OCI-LY1 (cell line): ENCODE measurements at regions not wholly inside any gene's neighbourhood (a gene's known extent, or its start where the extent isn't known, plus 50 kb on each side); places are given as distances from the start of the nearest gene placed in this dataset.

Experiments used
- H2AFZ ChIP-seq: fragments of 200-600 bp; sonication (generic), shearing (Covaris generic); 2 replicates; pipeline ENCODE4 v1.6.0; 2014; ENCODE audit warnings: antibody characterized with exemption, mild to moderate bottlenecking, low read length
- H3F3A ChIP-seq: fragments of 200-600 bp; sonication (generic), shearing (Covaris generic); 2 replicates; pipeline ENCODE4 v1.6.0; 2014; ENCODE audit warnings: mild to moderate bottlenecking, antibody characterized with exemption, low read length, moderate library complexity; ENCODE audit not compliant: insufficient read depth
- H3K27ac ChIP-seq: fragments of 200-600 bp; sonication (generic); 2 replicates; pipeline ENCODE4 v1.5.1; 2014; ENCODE audit warnings: low read length, mixed run types, mild to moderate bottlenecking, low read depth; ENCODE audit not compliant: poor library complexity, severe bottlenecking
- H3K27me3 ChIP-seq: fragments of 200-600 bp; sonication (generic); 2 replicates; pipeline ENCODE4 v1.6.0; 2014; ENCODE audit warnings: antibody characterized with exemption, mild to moderate bottlenecking, low read length, moderate library complexity; ENCODE audit not compliant: insufficient read depth
- H3K36me3 ChIP-seq: fragments of 200-600 bp; sonication (generic); 2 replicates; pipeline ENCODE4 v1.6.1; 2014; ENCODE audit warnings: mild to moderate bottlenecking, antibody characterized with exemption, low read length, moderate library complexity, mixed read lengths; ENCODE audit not compliant: insufficient read depth
- H3K4me1 ChIP-seq: fragments of 200-600 bp; sonication (generic); 2 replicates; pipeline ENCODE4 v1.5.1; 2014; ENCODE audit warnings: mild to moderate bottlenecking, low read length, moderate library complexity; ENCODE audit not compliant: insufficient read depth, severe bottlenecking
- H3K4me2 ChIP-seq: fragments of 200-600 bp; sonication (generic), shearing (Covaris generic); 2 replicates; pipeline ENCODE4 v1.6.1; 2014; ENCODE audit warnings: low read length
- H3K4me3 ChIP-seq: fragments of 200-600 bp; sonication (generic); 2 replicates; pipeline ENCODE4 v1.5.1; 2014; ENCODE audit warnings: low read length, low read depth, mild to moderate bottlenecking, mixed read lengths; ENCODE audit not compliant: poor library complexity, severe bottlenecking
- H3K79me2 ChIP-seq: fragments of 200-600 bp; shearing (Covaris generic); 2 replicates; pipeline ENCODE4 v1.6.1; 2016; ENCODE audit warnings: mixed run types, low read length, mixed read lengths; ENCODE audit not compliant: insufficient read depth
- H3K9ac ChIP-seq: fragments of 200-600 bp; sonication (generic), shearing (Covaris generic); 2 replicates; pipeline ENCODE4 v1.6.1; 2014; ENCODE audit warnings: mild to moderate bottlenecking, low read length, mixed read lengths
- H3K9me2 ChIP-seq: fragments of 200-600 bp; sonication (generic), shearing (Covaris generic); 2 replicates; pipeline ENCODE4 v1.6.1; 2014; ENCODE audit warnings: low read depth, mild to moderate bottlenecking, low read length, mixed read lengths
- H3K9me3 ChIP-seq: fragments of 200-600 bp; shearing (Covaris generic); 2 replicates; pipeline ENCODE4 v1.6.1; 2014; ENCODE audit warnings: low read length, mixed read lengths
- H4K20me1 ChIP-seq: fragments of 200-600 bp; sonication (generic), shearing (Covaris generic); 2 replicates; pipeline ENCODE4 v1.6.0; 2016; ENCODE audit warnings: mild to moderate bottlenecking, low read length; ENCODE audit not compliant: insufficient read depth
- CTCF ChIP-seq: fragments of 200-600 bp; sonication (generic), shearing (Covaris generic); IDR thresholded peaks from 2 replicates; pipeline ENCODE4 v1.5.1; 2017; ENCODE audit warnings: mild to moderate bottlenecking, antibody characterized with exemption, low read length, moderate library complexity, mixed read lengths
- EZH2 ChIP-seq: fragments of 200-600 bp; sonication (generic), shearing (Covaris generic); IDR thresholded peaks from 2 replicates; pipeline ENCODE4 v1.8.0; 2017; ENCODE audit warnings: borderline replicate concordance, mixed run types, mild to moderate bottlenecking, antibody characterized with exemption, low read length, moderate library complexity, mixed read lengths

GRCh38 chr22:47645923-47646322 is 883.5 kb downstream of the TBC1D22A start:
- no peaks in the 10 kb centered on the region for H4K20me1 ChIP-seq
- no peaks in the 10 kb centered on the region for H3K9me2 ChIP-seq
- H3K79me2 ChIP-seq: no peaks in the 10 kb centered on the region
- no peak overlapping the region for H3K27ac ChIP-seq
- H3K9ac ChIP-seq: no peak overlapping the region
- no peak overlapping the region for H2AFZ ChIP-seq
- H3K4me1 ChIP-seq: no peaks in the 10 kb centered on the region
- TF ChIP-seq EZH2: no peak
- no peak for TF ChIP-seq CTCF
- no peaks in the 10 kb centered on the region for H3F3A ChIP-seq
- no peaks in the 10 kb centered on the region for H3K36me3 ChIP-seq
- H3K4me2 ChIP-seq: no peak overlapping the region
- H3K9me3 ChIP-seq: no peaks in the 10 kb centered on the region
- no peak overlapping the region for H3K4me3 ChIP-seq
- 0 out of 2 replicates have a peak, but pooled peaks cover 3% of the 10 kb centered on the region for H3K27me3 ChIP-seq

DNA sequence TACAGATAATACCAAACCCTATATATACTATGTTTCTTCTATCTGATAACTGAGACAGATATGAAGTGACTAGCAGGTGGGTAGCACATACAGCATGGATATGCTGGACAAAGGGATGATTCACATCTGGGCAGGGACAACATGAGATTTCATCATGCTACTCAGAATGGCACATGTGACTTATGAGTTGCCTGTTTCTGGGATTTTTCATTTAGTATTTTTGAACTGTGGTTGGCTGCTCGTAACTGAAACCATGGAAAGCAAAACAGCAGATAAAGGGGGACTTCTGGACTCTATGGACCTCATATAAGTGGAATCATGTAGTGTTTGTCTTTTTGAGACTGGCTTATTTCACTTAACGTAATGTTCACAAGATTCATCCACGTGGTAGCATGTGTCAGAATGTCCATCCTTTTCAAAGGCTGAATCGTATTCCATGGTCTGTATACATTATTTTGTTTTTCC is 883.0 kb downstream of the TBC1D22A start:
- TF ChIP-seq CTCF: no peak
- TF ChIP-seq EZH2: no peak

DNA sequence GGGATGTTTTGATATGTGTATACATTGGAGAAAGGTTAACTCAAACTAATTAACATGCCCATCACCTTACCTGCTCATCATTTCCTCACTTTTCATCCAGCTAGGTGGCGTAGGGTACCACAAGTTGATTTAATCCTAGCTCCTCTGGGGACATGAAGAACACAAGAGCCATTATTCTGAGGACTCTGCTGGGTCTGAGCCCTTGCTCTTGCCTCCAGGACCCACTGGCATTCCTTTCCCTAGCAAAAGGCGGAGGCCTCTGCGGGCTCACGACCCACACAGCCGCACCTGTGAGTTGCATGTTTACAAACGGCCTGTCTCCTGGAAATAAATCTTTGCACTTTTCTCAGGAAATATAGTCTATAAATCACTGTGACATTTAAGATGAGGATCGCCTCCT is 871.9 kb downstream of the TBC1D22A start:
- Histone ChIP-seq H3K9me2 (no peaks in the 10 kb centered on the region), H3K27ac (no peak overlapping the region), H3K27me3 (no peaks in the 10 kb centered on the region), H3K79me2 (no peaks in the 10 kb centered on the region), H3K36me3 (no peaks in the 10 kb centered on the region), H3F3A (no peaks in the 10 kb centered on the region), H2AFZ (no peak overlapping the region), H3K9ac (no peak overlapping the region), H3K4me1 (no peaks in the 10 kb centered on the region), H3K4me3 (no peak overlapping the region), H3K9me3 (no peaks in the 10 kb centered on the region), H3K4me2 (no peak overlapping the region), H4K20me1 (no peaks in the 10 kb centered on the region)
- TF ChIP-seq CTCF (no peak), EZH2 (no peak)

More for the DNA sequence above, 883.0 kb downstream of the TBC1D22A start:
- H3K4me1 ChIP-seq: no peaks in the 10 kb centered on the region
- no peaks in the 10 kb centered on the region for H4K20me1 ChIP-seq
- no peaks in the 10 kb centered on the region for H3K9me3 ChIP-seq
- H3K9ac ChIP-seq: no peak overlapping the region
- no peak overlapping the region for H3K4me2 ChIP-seq
- H2AFZ ChIP-seq: no peak overlapping the region
- no peaks in the 10 kb centered on the region for H3K36me3 ChIP-seq
- no peak overlapping the region for H3K27ac ChIP-seq
- H3K4me3 ChIP-seq: no peak overlapping the region
- no peaks in the 10 kb centered on the region for H3K9me2 ChIP-seq
- H3K79me2 ChIP-seq: no peaks in the 10 kb centered on the region
- H3F3A ChIP-seq: no peaks in the 10 kb centered on the region
- 0 out of 2 replicates have a peak, but pooled peaks cover 3% of the 10 kb centered on the region for H3K27me3 ChIP-seq
